DND-41 (cell line): ENCODE measurements at regions not wholly inside any gene's neighbourhood (a gene's known extent, or its start where the extent isn't known, plus 50 kb on each side); places are given as distances from the start of the nearest gene placed in this dataset.

Source experiments
- CTCF ChIP-seq: IDR thresholded peaks from 2 replicates; pipeline ENCODE4 v1.5.1; 2012; ENCODE audit warnings: borderline replicate concordance, low read length, moderate library complexity, mild to moderate bottlenecking; ENCODE audit not compliant: poor library complexity, severe bottlenecking; ENCODE audit errors: extremely low read depth
- EZH2 ChIP-seq: IDR thresholded peaks from 3 replicates; pipeline ENCODE4 v1.6.1; 2012; ENCODE audit warnings: borderline replicate concordance, low read depth, mild to moderate bottlenecking, moderate library complexity, low read length, inconsistent platforms; ENCODE audit not compliant: severe bottlenecking

GRCh38 chr16:73883841-73884240 is 412.8 kb upstream of the PSMD7 start:
- no peak for TF ChIP-seq CTCF
- no peak for TF ChIP-seq EZH2
